ENCODE measurements at regions not wholly inside any gene's neighbourhood (a gene's known extent, or its start where the extent isn't known, plus 50 kb on each side); places are given as distances from the start of the nearest gene placed in this dataset.

- no peak for TF ChIP-seq CTCF (IDR thresholded peaks at IDR 0.05; ENCODE audit: low read depth, low read length)
- DNase-seq (ENCODE audit: low read depth, low spot score) = no peak
- in situ Hi-C loops (cut with HindIII; ENCODE audit: low sequenced_read_pairs) = no loop called here
- H3K4me3 ChIP-seq (ENCODE audit: low read depth, low read length) = no peak overlapping the region
Measured at GRCh38 chr14:49527221-49527620, 59.0 kb downstream of the RPS29 start.

DNA sequence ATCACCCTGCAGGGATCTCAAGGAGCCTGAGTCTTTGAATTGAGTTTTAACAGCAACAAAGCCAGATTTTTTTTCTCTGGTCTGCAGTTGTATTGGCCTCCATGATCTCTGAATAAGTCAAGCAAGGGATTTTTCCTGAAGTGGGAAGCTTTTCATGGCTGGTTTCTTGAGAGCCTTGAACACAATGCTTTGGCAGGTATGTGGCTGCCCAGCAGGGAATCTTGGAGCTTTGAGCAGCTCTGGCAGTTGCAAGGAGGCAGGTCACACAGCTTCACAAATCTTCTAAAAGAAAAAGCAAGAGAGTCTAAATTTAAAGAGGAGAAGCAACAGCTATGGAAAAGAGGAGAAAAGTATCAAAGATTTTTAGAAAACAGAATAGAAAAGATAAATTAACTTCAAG, 60.1 kb downstream of the RPS29 start:
- TF ChIP-seq CTCF (IDR thresholded peaks at IDR 0.05; ENCODE audit: low read depth, low read length) = no peak
- in situ Hi-C loops (cut with HindIII; ENCODE audit: low sequenced_read_pairs) = no loop called here
- H3K4me3 ChIP-seq (ENCODE audit: low read depth, low read length) = no peak overlapping the region
- no peak for DNase-seq (ENCODE audit: low read depth, low spot score)

GRCh38 chr14:49516286-49516685, 69.9 kb downstream of the RPS29 start:
- in situ Hi-C loops (cut with HindIII; ENCODE audit: low sequenced_read_pairs) = no loop called here
- no peak for TF ChIP-seq CTCF (IDR thresholded peaks at IDR 0.05; ENCODE audit: low read depth, low read length)
- no peak for DNase-seq (ENCODE audit: low read depth, low spot score)
- H3K4me3 ChIP-seq (ENCODE audit: low read depth, low read length) = no peak overlapping the region

GRCh38 chr14:49512571-49512970, 73.6 kb downstream of the RPS29 start:
- DNase-seq (ENCODE audit: low read depth, low spot score) = no peak
- in situ Hi-C loops (cut with HindIII; ENCODE audit: low sequenced_read_pairs) = no loop called here
- H3K4me3 ChIP-seq (ENCODE audit: low read depth, low read length) = no peak overlapping the region
- TF ChIP-seq CTCF (IDR thresholded peaks at IDR 0.05; ENCODE audit: low read depth, low read length) = no peak

- no peak for TF ChIP-seq CTCF (IDR thresholded peaks at IDR 0.05; ENCODE audit: low read depth, low read length)
- in situ Hi-C loops (cut with HindIII; ENCODE audit: low sequenced_read_pairs) = no loop called here
- DNase-seq (ENCODE audit: low read depth, low spot score) = peak; percentile 80
- H3K4me3 ChIP-seq (ENCODE audit: low read depth, low read length) = no peak overlapping the region
Measured at GRCh38 chr14:49512147-49512551, 74.0 kb downstream of the RPS29 start.

- TF ChIP-seq CTCF (IDR thresholded peaks at IDR 0.05; ENCODE audit: low read depth, low read length) = no peak
- no peak for DNase-seq (ENCODE audit: low read depth, low spot score)
- in situ Hi-C loops (cut with HindIII; ENCODE audit: low sequenced_read_pairs) = no loop called here
- no peak overlapping the region for H3K4me3 ChIP-seq (ENCODE audit: low read depth, low read length)
Measured at GRCh38 chr14:49508124-49508523, 78.1 kb downstream of the RPS29 start.

DNA sequence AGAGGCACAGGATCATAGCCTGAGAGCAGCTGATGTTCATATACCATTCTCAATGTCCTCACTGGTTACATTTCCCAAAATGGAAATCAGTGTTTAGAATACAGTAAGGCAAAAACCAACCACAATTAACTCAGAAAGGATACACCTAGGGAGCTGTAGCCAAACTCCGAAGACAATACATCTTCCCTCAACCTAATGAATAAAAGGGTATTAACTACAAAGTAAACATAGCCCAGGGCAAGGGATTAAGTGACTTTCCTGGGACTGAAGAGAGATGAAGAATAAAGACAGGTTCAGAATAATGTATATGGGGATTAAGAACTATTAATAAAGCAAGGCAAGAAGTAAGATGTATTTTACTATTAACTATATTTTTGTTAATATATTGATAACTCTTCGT, 79.5 kb downstream of the RPS29 start:
- no peak for TF ChIP-seq CTCF (IDR thresholded peaks at IDR 0.05; ENCODE audit: low read depth, low read length)
- in situ Hi-C loops (cut with HindIII; ENCODE audit: low sequenced_read_pairs) = no loop called here
- H3K4me3 ChIP-seq (ENCODE audit: low read depth, low read length) = no peak overlapping the region
- DNase-seq (ENCODE audit: low read depth, low spot score) = no peak
